Tibial artery (tissue), 4 donors: ENCODE measurements at regions not wholly inside any gene's neighbourhood (a gene's known extent, or its start where the extent isn't known, plus 50 kb on each side); places are given as distances from the start of the nearest gene placed in this dataset.

Source experiments
- DNase-seq, 2 donors: peaks; one replicate each; pipeline ENCODE4 v3.0.0-alpha.2; 2019
- H3K27ac ChIP-seq, 2 donors: fragments of 200-600 bp; sonication (generic) in 1 of 2; 1 replicate in 1 of 2; 2 replicates in 1 of 2; pipeline ENCODE4 v1.5.1; 2018 to 2019; ENCODE audit warnings: mild to moderate bottlenecking in 1 of 2
- H3K27me3 ChIP-seq, 2 donors: fragments of 200-600 bp; sonication (generic) in 1 of 2; one replicate each; pipeline versions ENCODE4 v1.5.1 to v1.6.0; 2016 to 2019
- H3K36me3 ChIP-seq, 3 donors: fragments of 200-600 bp; sonication (generic) in 2 of 3; one replicate each; pipeline ENCODE4 v1.5.1; 2016 to 2019; ENCODE audit warnings: mild to moderate bottlenecking in 2 of 3
- H3K4me1 ChIP-seq, 4 donors: fragments of 200-600 bp; sonication (generic) in 2 of 4; 1 replicate in 3 of 4; 2 replicates in 1 of 4; pipeline ENCODE4 v1.5.1; 2016 to 2019
- H3K4me3 ChIP-seq, 2 donors: fragments of 200-600 bp; sonication (generic) in 1 of 2; 1 replicate in 1 of 2; 2 replicates in 1 of 2; pipeline ENCODE4 v1.5.1; 2018 to 2019; ENCODE audit warnings: mild to moderate bottlenecking in 2 of 2
- H3K9me3 ChIP-seq, 3 donors: fragments of 200-600 bp; sonication (generic) in 1 of 3; one replicate each; pipeline ENCODE4 v1.5.1; 2016 to 2019
- intact Hi-C: fragments of 100-400 bp; cut with DNase I; formaldehyde crosslinking; loops from one replicate; pipeline ENCODE4 v1.15.0; 2023; ENCODE audit warnings: low total_unique reads
- TF ChIP-seq, protein P1 (sequence below), 2 experiments: fragments of 200-600 bp in 1 of 2; fragments of 450-650 bp in 1 of 2; IDR thresholded peaks; one replicate each; pipeline ENCODE4 v1.5.1; 2017 to 2019; ENCODE audit warnings: antibody characterized with exemption in 2 of 2, mild to moderate bottlenecking in 1 of 2, moderate library complexity in 1 of 2

DNA sequence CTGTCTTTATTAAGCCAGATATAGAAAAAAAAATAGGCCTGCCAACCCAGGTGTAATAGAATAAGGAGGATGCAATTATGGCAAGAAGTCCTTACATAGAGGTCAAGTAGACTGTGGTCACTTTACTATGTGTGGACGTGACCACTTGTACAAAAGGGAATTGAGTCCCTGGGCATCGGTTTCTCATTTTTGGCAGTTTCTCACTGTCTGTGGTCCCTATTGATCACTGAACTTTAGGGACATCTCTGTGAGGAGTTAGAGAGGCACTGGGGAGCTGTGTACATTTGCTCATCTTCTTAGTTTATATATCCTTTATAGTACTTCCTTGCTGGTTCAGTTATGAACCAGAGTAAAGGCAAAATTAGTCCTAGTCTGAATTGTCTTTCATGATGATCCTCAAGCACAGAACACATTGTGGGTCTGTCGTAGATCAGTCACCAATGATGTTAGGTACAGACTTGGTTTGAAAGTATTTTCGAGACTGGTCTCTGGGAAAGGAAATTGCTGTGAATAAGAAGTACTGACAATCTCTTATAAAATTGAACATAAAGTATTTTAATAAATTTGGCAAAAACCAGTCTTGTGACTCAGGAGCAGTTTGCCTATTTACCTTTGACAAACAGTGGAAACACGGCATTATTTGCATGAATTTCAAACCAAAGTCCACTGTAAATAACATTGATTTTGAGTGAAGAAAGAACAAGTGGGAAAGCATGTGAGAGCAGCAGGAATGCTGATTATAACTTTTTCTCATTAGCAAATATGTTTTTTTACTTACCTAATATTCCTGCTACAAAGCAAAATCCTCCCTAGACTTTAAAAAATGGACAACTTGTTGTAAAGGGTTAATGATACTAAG lies 218.9 kb upstream of the DPH6 start:
- no peak overlapping the region for H3K4me3 ChIP-seq
- intact Hi-C loops: no loop called here
- no peak for DNase-seq
- no peaks in the 10 kb centered on the region for H3K36me3 ChIP-seq
- TF ChIP-seq, protein P1, sequence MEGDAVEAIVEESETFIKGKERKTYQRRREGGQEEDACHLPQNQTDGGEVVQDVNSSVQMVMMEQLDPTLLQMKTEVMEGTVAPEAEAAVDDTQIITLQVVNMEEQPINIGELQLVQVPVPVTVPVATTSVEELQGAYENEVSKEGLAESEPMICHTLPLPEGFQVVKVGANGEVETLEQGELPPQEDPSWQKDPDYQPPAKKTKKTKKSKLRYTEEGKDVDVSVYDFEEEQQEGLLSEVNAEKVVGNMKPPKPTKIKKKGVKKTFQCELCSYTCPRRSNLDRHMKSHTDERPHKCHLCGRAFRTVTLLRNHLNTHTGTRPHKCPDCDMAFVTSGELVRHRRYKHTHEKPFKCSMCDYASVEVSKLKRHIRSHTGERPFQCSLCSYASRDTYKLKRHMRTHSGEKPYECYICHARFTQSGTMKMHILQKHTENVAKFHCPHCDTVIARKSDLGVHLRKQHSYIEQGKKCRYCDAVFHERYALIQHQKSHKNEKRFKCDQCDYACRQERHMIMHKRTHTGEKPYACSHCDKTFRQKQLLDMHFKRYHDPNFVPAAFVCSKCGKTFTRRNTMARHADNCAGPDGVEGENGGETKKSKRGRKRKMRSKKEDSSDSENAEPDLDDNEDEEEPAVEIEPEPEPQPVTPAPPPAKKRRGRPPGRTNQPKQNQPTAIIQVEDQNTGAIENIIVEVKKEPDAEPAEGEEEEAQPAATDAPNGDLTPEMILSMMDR (IDR thresholded peaks at IDR 0.05): no peak
- no peak overlapping the region for H3K27ac ChIP-seq
- H3K4me1 ChIP-seq: peaks cover 0 to 8% (median 0%) of the 10 kb centered on the region in 4 donors
- no peaks in the 10 kb centered on the region for H3K27me3 ChIP-seq
- H3K9me3 ChIP-seq: no peaks in the 10 kb centered on the region

DNA sequence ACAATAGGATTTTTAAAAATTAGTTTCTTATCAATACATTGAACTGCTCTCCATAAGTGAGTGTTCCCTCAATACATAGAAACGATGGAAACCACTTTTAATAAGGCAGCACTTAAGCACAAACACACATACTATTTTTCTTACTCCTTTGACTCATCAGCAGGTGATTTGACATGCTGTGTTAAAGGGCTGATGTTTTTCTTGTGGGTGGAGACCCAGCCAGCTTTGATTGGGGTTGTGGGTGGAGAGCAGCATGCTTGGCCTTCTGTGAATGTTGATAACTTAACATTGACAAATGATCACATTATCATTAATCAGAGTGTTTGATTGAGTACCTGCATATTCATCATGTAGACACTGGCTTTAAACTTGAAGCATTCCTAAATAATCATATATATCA lies 223.0 kb upstream of the DPH6 start:
- H3K36me3 ChIP-seq: no peaks in the 10 kb centered on the region
- H3K4me1 ChIP-seq: peaks cover 0 to 14% (median 0%) of the 10 kb centered on the region in 4 donors
- intact Hi-C loops: no loop called here
- no peak for DNase-seq
- H3K27ac ChIP-seq: no peak overlapping the region
- no peaks in the 10 kb centered on the region for H3K9me3 ChIP-seq
- H3K27me3 ChIP-seq: no peaks in the 10 kb centered on the region
- no peak overlapping the region for H3K4me3 ChIP-seq
- TF ChIP-seq, protein P1 (IDR thresholded peaks at IDR 0.05): no peak

DNA sequence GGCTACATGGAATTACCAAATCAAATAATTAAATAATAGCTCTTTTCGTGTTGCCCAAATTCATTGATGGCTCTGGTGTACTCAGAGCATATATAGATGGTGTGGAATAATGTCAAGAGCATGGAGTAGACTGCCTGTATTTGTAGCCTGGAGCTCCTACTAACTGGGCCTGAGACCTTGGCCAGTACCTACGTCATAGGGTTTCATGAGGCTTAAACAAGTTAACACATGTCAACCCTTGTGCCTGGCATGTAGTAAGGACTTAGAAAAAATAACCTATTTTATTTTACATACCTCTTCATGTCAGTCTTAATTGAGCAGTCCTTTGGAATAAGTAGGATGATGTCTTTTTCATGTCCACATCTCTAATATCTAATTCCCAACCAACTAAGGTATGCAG lies 223.7 kb upstream of the DPH6 start:
- Histone ChIP-seq H3K4me1 (peaks cover 0 to 14% (median 0%) of the 10 kb centered on the region in 4 donors), H3K27ac (no peak overlapping the region), H3K36me3 (no peaks in the 10 kb centered on the region), H3K4me3 (no peak overlapping the region), H3K27me3 (no peaks in the 10 kb centered on the region), H3K9me3 (no peaks in the 10 kb centered on the region)
- intact Hi-C loops: no loop called here
- TF ChIP-seq, protein P1 (IDR thresholded peaks at IDR 0.05): no peak
- DNase-seq: no peak

DNA sequence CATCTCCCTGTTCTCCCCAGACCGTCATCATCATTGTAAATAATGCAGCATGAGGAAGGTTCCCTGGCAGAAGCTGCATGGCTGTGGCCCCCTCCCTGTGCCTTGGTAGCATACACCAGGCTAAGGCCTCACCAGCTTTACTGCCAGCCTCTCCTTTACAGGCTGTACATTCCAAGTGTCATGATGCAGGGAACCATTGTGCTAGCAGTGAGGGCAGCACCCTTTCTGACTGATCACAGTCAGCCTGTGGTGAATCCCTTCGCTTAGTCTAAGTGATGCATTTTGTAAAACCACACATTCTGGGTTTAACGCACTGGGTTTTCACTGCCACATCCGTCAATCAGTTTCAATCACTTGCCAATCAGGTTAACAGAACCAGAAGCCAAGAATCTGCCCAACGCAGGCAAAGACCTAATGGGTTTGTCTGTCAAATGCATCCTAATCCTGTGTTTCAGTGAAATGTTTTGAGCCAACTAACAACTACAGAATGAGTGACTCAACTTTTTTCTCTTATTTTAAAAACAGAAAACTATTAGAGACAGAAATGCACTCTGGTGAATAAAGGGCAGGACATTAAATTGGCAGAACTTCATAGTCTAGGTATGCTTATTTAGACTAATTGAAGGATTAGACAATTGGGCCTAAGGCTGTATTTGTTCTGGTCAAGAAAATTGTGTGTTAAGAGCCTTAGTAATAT lies 225.9 kb upstream of the DPH6 start:
- H3K4me1 ChIP-seq: peaks cover 0 to 6% (median 0%) of the 10 kb centered on the region in 4 donors
- no peak for DNase-seq
- H3K27ac ChIP-seq: no peak overlapping the region
- intact Hi-C loops: no loop called here
- TF ChIP-seq, protein P1 (IDR thresholded peaks at IDR 0.05): no peak
- no peaks in the 10 kb centered on the region for H3K27me3 ChIP-seq
- H3K36me3 ChIP-seq: no peaks in the 10 kb centered on the region
- no peak overlapping the region for H3K4me3 ChIP-seq
- no peaks in the 10 kb centered on the region for H3K9me3 ChIP-seq

DNA sequence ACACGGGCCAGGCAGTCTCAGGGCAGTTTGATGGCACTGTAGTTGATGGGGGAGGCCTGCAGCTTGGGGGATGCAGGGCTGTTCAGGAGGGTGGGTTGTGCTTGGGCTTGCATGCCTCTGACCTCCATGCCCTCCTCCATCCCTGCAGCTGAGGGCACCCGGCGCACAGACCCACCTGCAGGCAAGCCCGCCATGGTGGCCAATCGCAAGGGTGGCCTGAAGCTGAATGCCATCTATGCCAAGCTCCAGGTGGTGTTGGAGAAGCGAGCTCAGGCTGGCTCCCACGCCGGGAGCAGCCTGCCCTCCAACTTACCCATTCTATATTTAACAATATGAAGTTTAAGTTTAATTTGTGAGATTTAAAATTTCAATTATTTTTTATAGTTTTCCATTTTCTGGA lies 228.7 kb upstream of the DPH6 start:
- no peaks in the 10 kb centered on the region for H3K9me3 ChIP-seq
- H3K4me3 ChIP-seq: no peak overlapping the region
- intact Hi-C loops: no loop called here
- no peaks in the 10 kb centered on the region for H3K27me3 ChIP-seq
- no peak overlapping the region for H3K27ac ChIP-seq
- TF ChIP-seq, protein P1 (IDR thresholded peaks at IDR 0.05): no peak
- H3K4me1 ChIP-seq: peaks cover 0 to 11% (median 4%) of the 10 kb centered on the region in 4 donors
- H3K36me3 ChIP-seq: no peaks in the 10 kb centered on the region
- no peak for DNase-seq
